Esophagus muscularis mucosa (tissue), 4 donors: ENCODE measurements at regions not wholly inside any gene's neighbourhood (a gene's known extent, or its start where the extent isn't known, plus 50 kb on each side); places are given as distances from the start of the nearest gene placed in this dataset.

ENCODE experiments used
- DNase-seq: peaks from one replicate; pipeline ENCODE4 v3.0.0-alpha.2; 2017; ENCODE audit errors: extremely low spot score
- H3K27ac ChIP-seq, 4 donors: fragments of 200-600 bp; sonication (generic); replicated peaks in 1 of 4; 1 replicate in 3 of 4; 2 replicates in 1 of 4; pipeline ENCODE4 v1.5.1; 2016 to 2019; ENCODE audit warnings: mild to moderate bottlenecking in 1 of 4
- H3K27me3 ChIP-seq, 4 donors: fragments of 200-600 bp; sonication (generic); one replicate each; pipeline versions ENCODE4 v1.5.1 to v1.6.0; 2016 to 2019
- H3K36me3 ChIP-seq, 4 donors: fragments of 200-600 bp; sonication (generic); one replicate each; pipeline ENCODE4 v1.5.1; 2016 to 2019
- H3K4me1 ChIP-seq, 4 donors: fragments of 200-600 bp; sonication (generic); one replicate each; pipeline ENCODE4 v1.5.1; 2016 to 2019
- H3K4me3 ChIP-seq, 4 donors: fragments of 200-600 bp; sonication (generic); 1 replicate in 2 of 4; 2 replicates in 2 of 4; pipeline ENCODE4 v1.5.1; 2016 to 2019; ENCODE audit warnings: mild to moderate bottlenecking in 4 of 4, moderate library complexity in 1 of 4
- H3K9me3 ChIP-seq, 4 donors: fragments of 200-600 bp; sonication (generic); 1 replicate in 3 of 4; 2 replicates in 1 of 4; pipeline ENCODE4 v1.5.1; 2016 to 2019
- EP300 ChIP-seq: sonication (generic); formaldehyde crosslinking; IDR thresholded peaks from one replicate; pipeline ENCODE4 v1.6.1; 2017; ENCODE audit warnings: antibody characterized with exemption
- POLR2A ChIP-seq: fragments of 450-650 bp; IDR thresholded peaks from one replicate; pipeline ENCODE4 v1.6.1; 2017; ENCODE audit warnings: antibody characterized with exemption, moderate library complexity, mild to moderate bottlenecking, low read depth
- POLR2AphosphoS5 ChIP-seq, 2 donors: sonication (generic); formaldehyde crosslinking; IDR thresholded peaks; one replicate each; pipeline ENCODE4 v1.6.1; 2017; ENCODE audit warnings: antibody characterized with exemption in 2 of 2
- WGBS: methylation state at CpG from one replicate; pipeline ENCODE4 v1.1.5; 2018; 5-methylcytosine and 5-hydroxymethylcytosine counted together
- intact Hi-C: fragments of 100-400 bp; cut with DNase I; formaldehyde crosslinking; loops from one replicate; pipeline ENCODE4 v1.15.1; 2023
- TF ChIP-seq, protein P1 (sequence below), 3 experiments: fragments of 200-600 bp in 2 of 3; fragments of 450-650 bp in 1 of 3; sonication (generic) in 2 of 3; IDR thresholded peaks; one replicate each; pipeline ENCODE4 v1.5.1; 2017 to 2019; ENCODE audit warnings: antibody characterized with exemption in 3 of 3, mild to moderate bottlenecking in 2 of 3, moderate library complexity in 1 of 3

- H3K27ac ChIP-seq, result no peak overlapping the region
- TF ChIP-seq POLR2AphosphoS5 (IDR thresholded peaks at IDR 0.05), result no peak
- TF ChIP-seq EP300, result no peak
- no peak for TF ChIP-seq POLR2A
- TF ChIP-seq, protein P1, sequence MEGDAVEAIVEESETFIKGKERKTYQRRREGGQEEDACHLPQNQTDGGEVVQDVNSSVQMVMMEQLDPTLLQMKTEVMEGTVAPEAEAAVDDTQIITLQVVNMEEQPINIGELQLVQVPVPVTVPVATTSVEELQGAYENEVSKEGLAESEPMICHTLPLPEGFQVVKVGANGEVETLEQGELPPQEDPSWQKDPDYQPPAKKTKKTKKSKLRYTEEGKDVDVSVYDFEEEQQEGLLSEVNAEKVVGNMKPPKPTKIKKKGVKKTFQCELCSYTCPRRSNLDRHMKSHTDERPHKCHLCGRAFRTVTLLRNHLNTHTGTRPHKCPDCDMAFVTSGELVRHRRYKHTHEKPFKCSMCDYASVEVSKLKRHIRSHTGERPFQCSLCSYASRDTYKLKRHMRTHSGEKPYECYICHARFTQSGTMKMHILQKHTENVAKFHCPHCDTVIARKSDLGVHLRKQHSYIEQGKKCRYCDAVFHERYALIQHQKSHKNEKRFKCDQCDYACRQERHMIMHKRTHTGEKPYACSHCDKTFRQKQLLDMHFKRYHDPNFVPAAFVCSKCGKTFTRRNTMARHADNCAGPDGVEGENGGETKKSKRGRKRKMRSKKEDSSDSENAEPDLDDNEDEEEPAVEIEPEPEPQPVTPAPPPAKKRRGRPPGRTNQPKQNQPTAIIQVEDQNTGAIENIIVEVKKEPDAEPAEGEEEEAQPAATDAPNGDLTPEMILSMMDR (IDR thresholded peaks at IDR 0.05), result no peak
- no peaks in the 10 kb centered on the region for H3K36me3 ChIP-seq
- H3K9me3 ChIP-seq, result no peaks in the 10 kb centered on the region
- DNase-seq, result no peak
- no peaks in the 10 kb centered on the region for H3K4me1 ChIP-seq
- intact Hi-C loops, result no loop called here
- no peak overlapping the region for H3K4me3 ChIP-seq
- no peaks in the 10 kb centered on the region for H3K27me3 ChIP-seq
- 67% methylated on average over 3 of the region's 3 CpGs for WGBS
Observed at GRCh38 chr3:27903446-27903845, 181.3 kb upstream of the EOMES start.

DNA sequence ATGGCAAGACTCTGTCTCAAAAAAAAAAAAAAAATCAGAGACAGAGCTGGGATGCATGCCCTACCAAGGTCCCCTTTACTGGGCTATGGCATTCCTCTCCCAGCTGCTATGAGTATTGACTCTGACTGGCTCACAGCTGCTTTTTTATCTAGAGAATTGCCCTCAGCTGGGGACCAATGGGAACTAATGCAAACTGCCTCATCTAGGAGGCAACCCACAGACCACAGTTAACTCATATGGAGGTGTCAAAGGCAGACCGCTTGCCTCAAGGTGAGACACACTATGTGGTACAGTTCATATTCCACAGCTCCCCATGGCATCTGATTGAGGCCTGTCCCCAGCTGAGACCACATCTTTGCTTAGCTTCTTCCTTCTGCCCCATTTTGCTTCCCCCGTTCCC, 183.5 kb upstream of the EOMES start:
- H3K9me3 ChIP-seq, result no peaks in the 10 kb centered on the region
- intact Hi-C loops, result no loop called here
- no peak for TF ChIP-seq EP300
- TF ChIP-seq, protein P1 (IDR thresholded peaks at IDR 0.05), result no peak
- no peaks in the 10 kb centered on the region for H3K36me3 ChIP-seq
- H3K4me1 ChIP-seq, result no peaks in the 10 kb centered on the region
- H3K4me3 ChIP-seq, result no peak overlapping the region
- DNase-seq, result no peak
- H3K27ac ChIP-seq, result no peak overlapping the region
- 72% methylated on average over 2 of the region's 2 CpGs for WGBS
- no peaks in the 10 kb centered on the region for H3K27me3 ChIP-seq

- Histone ChIP-seq H3K4me1 (no peaks in the 10 kb centered on the region), H3K36me3 (no peaks in the 10 kb centered on the region), H3K27ac (no peak overlapping the region), H3K27me3 (no peaks in the 10 kb centered on the region), H3K9me3 (no peaks in the 10 kb centered on the region), H3K4me3 (no peak overlapping the region)
- intact Hi-C loops, result no loop called here
- no peak for DNase-seq
- TF ChIP-seq, protein P1 (IDR thresholded peaks at IDR 0.05), result no peak
- no peak for TF ChIP-seq EP300
- no peak for TF ChIP-seq POLR2AphosphoS5 (IDR thresholded peaks at IDR 0.05)
- TF ChIP-seq POLR2A, result no peak
Observed at GRCh38 chr3:27907148-27907547, 185.0 kb upstream of the EOMES start.

- Histone ChIP-seq H3K27me3 (no peaks in the 10 kb centered on the region), H3K4me1 (no peaks in the 10 kb centered on the region), H3K9me3 (no peaks in the 10 kb centered on the region), H3K27ac (no peak overlapping the region), H3K4me3 (no peak overlapping the region), H3K36me3 (no peaks in the 10 kb centered on the region)
- TF ChIP-seq, protein P1 (IDR thresholded peaks at IDR 0.05), result no peak
- TF ChIP-seq POLR2A (no peak), POLR2AphosphoS5 (IDR thresholded peaks at IDR 0.05) (no peak), EP300 (no peak)
- WGBS, result 79% methylated on average over 4 of the region's 4 CpGs
- intact Hi-C loops, result no loop called here
- DNase-seq, result no peak
Observed at GRCh38 chr3:27907929-27908328, 185.8 kb upstream of the EOMES start.

GRCh38 chr3:27910456-27910855, 188.3 kb upstream of the EOMES start:
- intact Hi-C loops, result no loop called here
- WGBS, result 44% methylated on average over 4 of the region's 4 CpGs
- DNase-seq, result no peak
- no peak for TF ChIP-seq POLR2A
- TF ChIP-seq POLR2AphosphoS5 (IDR thresholded peaks at IDR 0.05), result no peak
- no peak overlapping the region for H3K4me3 ChIP-seq
- H3K36me3 ChIP-seq, result no peaks in the 10 kb centered on the region
- no peak overlapping the region for H3K27ac ChIP-seq
- H3K9me3 ChIP-seq, result no peaks in the 10 kb centered on the region
- H3K27me3 ChIP-seq, result no peaks in the 10 kb centered on the region
- no peaks in the 10 kb centered on the region for H3K4me1 ChIP-seq
